ENCODE measurements at regions not wholly inside any gene's neighbourhood (a gene's known extent, or its start where the extent isn't known, plus 50 kb on each side); places are given as distances from the start of the nearest gene placed in this dataset.

DNA sequence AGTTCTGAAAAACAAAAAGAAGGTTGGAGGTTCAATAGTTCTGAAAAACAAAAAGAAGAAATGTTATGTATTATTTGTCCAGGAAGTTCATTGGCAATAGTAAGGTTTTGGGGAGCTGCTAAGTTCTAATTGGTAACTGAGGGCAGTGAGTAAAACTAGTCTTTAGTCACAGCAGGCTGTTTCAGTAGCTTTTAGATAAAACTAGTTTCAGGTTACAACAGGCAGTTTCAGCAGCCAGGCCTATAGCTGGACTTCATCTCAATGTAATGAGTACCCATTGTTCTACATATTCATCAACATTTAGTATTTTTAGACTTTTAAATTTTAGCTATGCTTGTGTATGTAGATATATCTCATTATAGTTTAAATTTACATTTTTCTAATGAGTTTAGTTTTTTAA is 639.3 kb downstream of the TOX3 start:
- DNase-seq (ENCODE audit: low read depth in 2 of 2): no peak

DNA sequence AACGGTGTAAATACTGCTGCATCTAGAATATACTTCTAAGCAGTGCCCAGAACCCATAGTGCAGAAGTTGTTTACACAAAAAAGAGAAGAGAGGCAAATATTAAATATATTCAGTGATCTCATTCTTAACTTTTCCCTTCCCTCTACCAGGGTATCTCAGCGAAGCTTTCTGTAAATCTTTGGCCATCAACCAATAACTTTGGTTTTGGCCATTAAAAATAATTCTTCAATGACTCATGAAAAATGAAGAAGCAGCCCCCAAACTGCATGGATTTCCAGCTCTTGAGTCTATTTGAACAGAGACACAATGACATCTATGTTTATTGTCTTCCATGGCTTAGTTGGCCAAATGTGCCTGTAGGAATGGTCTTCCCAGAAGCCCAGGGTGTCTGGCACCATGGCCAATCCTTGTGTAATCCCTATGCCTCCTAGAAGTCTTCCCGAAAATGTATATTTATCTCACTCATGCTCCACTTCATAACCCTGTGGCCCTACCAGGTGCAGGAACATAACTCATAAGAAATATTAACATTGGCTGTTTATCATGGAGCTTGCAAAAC is 646.6 kb downstream of the TOX3 start:
- no peak for DNase-seq (ENCODE audit: low read depth in 2 of 2)

DNA sequence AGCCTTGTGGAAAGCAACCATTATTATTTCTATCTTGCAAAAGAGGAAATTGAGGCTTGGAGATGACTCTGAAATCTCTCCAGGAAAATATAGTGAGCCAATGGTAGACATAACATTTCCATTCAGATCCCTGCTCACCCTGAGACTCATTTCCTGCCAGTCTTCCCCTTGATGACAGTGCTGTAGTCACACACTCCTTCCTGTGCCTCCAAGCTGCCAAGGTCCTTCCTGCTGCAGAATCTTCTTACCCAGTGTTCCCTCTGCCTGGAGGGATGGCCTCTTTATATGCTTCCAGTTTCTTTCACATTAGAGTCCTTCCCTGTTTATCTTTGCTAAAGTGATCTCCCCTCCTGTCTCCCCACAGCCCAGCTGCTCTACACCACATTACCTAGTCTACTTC is 648.1 kb downstream of the TOX3 start:
- DNase-seq (ENCODE audit: low read depth in 2 of 2): no peak

DNA sequence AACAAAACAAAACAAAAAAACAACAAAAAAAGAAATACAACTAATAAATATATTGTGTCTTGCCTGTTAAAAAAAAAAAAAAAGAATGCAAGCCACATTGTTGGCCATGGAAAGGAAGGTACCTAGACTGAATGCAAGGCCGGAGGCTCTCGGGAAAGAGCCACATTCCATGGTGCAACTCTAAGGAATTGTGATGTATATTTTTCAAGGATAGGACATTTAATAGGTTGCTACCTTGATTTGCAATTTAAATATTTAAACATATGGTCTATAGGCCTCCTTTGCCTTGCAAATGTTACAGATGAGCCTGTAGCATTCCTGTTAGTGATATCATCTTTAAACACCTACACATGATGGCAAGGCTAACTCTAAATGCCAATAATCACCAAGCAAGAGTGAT is 650.9 kb downstream of the TOX3 start:
- no peak for DNase-seq (ENCODE audit: low read depth in 2 of 2)

DNA sequence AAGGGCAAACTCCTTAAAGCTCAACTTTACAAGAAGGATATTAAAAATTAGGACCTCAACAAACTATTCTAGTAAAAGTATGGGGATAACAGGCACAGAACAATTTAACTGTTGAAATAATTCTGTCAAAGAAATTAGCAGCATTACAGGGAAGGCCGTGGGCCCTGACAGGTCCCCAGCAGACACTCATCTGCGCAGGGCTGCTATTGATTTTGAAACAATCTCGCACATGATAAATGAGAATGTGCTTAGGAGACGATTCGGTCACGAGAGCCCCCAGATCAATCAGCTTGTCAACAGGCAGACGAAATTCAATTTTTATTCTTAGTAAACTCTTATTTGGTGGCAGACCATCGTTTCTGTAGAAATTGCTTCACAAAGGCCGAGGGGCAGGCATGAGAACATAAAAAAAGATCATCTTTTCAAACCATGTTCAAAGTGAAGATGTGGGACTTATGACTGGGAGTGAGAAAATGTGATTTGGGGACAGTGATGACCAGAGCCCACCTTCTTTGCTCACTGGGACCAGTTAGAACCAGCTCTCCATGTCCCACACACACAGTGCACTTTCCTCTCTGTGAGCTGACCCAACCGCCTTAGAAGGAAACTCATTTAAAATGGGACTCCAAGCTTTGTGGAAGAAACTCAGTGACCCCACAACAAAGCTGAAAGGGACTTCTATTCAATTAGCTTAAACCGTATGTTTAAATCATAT is 654.5 kb downstream of the TOX3 start:
- DNase-seq (ENCODE audit: low read depth in 2 of 2): no peak

DNA sequence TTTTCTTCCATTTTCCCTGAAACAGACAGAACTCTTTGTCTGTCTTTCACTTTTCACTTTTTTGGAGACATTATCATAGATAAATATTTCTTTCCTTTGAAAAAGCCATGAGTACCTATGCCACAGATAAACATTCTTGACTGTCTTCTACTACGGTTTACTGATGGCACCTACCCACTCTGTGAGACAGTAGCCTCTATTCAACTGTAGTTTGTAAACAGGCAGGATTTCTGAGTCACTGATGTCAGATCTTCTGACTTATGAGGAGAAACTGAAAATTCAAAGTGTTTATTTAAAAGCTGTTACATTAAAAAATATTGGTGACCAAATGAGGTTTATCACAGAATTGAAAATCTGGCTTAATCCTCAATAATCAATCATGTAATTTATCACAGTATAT is 658.4 kb downstream of the TOX3 start:
- no peak for DNase-seq (ENCODE audit: low read depth in 2 of 2)

DNA sequence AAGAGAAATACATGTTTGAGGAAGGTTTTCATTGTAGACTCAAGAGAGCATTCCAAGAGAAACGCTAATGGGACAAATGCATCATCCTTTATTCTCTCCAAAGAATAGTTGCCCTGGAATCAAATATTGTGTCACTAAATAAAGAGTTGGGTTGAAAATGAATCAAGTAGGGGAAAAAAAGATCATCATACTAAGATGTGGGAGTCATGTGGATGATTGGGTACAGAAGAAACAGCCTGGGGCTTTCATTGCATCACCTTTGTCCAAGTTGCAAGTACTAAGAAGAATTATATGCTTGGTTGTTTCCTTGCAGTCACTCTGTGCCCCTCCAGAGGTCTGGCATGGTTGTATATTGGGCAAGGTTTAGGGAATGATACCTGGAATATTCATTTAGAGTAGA is 658.9 kb downstream of the TOX3 start:
- no peak for DNase-seq (ENCODE audit: low read depth in 2 of 2)

DNA sequence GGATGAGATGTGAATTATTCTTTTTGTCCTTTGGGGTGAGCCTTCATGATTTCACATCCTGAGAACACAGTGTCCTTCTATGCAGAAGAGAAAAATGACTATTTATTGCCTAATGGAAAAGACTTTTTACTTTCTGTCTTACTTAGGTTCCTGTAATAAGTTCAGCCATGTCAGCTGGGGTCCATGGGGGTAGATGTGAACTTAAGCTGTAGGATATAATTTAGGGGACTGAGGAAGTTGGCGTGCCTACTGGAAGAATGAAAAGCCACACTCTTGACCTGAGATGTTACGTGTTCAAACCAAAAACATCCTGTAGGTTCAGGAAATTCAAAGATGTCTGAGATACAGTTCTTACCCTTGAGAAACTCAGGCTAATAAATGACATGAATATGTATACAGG is 660.5 kb downstream of the TOX3 start:
- DNase-seq (ENCODE audit: low read depth in 2 of 2): no peak

DNA sequence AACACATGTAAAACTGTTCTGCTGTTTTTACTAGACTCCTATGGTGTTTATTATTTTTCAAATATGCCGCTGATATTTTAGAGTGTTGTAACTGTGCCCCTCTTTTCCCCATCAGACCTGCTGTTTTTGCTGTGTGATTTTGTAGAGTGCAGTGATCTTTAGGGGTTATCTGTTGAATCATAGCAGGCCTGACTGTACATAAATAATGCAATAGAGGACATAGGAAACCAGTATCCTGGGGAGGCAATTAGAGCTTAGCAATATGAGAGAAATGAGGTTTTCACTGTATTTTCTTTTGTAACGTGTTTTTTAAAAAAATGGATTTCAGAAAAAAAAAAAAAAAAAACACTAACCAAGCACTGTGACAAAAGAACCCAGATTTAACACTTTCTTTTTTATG is 662.2 kb downstream of the TOX3 start:
- DNase-seq (ENCODE audit: low read depth in 2 of 2): no peak

DNA sequence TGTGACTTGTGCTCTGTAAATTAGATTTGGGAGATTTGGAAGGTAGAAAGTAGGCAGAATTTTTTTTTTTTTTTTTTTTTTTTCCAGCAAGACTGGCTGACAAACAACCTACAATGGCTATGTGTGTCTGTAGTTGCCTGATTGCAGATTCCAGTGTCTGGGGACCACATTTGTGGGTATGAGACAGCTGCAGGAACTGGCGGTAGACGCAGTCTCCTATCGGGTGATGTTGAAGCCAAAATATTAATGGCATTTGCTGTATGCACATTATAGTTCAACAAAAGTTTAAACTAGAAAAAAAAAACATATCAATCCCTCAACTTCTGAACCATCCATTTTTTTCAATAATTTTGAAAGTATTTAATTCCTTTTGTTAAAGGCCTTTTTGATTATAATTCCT is 665.2 kb downstream of the TOX3 start:
- no peak for DNase-seq (ENCODE audit: low read depth in 2 of 2)

DNA sequence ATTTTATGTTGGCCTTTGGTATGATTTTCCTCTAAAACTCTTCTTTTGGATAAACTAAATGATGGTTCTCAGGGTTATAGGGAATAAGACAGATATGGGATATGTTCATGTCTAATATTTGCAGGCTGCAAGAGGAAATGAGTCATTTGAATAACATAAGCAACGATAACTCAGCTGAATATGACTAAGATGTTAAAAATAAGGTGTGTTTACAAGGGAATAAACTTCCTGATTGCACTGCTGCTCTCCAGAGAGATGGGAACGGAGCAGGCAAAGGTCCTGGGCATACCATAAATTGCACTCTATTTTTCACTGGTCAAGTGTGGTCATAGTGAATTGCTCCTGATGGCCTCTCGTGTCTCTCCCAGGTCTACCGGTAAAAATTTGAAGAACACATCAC is 666.2 kb downstream of the TOX3 start:
- DNase-seq (ENCODE audit: low read depth in 2 of 2): no peak

DNA sequence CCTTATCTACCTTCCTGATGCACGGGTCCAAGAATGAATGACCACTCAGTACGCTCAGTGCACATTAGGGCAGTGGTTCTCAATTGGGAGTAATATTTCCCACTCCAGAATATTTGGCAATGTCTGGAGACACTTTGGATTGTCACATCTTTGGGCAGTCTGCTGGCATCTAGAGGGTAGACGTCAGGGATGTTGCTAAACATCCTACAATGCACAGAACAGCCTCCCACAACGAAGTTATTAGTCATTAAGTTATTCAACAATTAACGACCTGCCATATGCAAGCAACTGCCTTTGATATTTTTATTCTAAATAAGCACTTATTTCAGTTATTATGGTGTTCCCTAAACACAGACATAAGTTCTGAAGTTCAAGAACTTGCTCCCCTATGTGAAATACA is 669.3 kb downstream of the TOX3 start:
- DNase-seq (ENCODE audit: low read depth in 2 of 2): no peak

DNA sequence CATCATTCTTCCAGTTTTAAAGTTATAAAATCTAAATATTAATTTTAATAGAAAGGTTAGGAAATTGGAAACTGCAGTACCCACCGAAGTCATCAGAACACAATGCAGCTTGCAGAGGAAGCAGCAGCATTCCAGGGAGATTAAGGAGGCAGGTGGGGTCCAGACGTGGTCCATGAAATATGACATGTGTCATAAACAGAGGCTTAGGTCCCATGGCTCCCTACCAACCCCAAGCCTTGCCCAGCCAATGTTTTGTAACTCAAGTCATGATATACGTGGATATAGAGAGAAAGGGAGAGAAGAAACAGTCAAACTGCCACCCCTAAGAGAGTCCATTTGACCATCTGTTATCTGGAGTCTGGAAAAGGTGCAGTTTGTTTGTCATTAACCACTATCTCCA is 670.0 kb downstream of the TOX3 start:
- DNase-seq (ENCODE audit: low read depth in 2 of 2): no peak

DNA sequence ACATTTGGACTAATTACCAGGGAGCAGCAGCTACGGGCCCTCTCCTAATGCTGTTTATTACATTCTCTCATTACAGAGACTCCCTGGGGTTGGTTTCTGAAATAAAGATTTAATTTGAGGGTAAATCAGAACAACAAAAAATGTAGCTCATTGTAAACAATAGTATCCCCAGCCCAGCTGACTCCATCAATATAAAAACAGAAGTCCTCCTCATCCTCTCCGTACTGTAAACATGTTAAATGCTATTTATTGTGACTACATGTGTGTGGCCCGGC is 670.4 kb downstream of the TOX3 start:
- DNase-seq (ENCODE audit: low read depth in 2 of 2): no peak

DNA sequence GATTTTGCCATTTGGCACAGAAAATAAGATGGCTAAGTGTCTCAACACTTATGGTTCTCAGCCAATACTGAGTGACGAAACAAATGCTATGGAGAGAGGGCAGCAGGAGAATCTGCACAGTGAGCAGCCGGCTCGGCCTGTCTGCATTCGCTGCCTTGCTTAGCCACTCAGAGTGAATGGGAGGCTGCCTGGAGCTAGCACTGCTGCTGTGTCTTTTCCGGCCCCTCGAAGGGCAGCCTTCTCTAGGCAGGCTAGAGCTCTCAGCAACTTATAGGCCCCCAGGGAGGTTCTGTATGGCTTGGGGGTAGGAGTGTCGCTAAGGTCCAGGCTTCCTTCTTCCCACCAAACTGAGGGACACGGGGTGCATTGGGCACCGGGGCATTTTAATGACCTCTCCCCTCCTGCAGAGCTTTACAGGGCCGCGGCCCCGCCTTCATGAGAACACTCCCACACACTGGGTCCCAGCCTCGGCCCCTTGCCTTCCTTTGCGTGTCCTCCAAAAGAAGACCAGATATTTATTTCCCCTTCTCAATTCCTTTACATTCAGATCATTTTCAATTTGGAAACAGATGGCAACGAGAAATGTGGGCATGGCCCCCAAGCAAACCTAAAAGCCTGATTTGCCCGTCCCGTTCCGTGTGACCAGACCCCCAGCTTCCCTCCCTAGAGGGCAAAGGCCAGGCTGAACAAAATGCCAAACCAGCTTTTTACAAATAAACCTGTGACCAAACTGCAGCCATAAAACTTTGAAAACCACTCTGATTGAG is 670.9 kb downstream of the TOX3 start:
- no peak for DNase-seq (ENCODE audit: low read depth in 2 of 2)

DNA sequence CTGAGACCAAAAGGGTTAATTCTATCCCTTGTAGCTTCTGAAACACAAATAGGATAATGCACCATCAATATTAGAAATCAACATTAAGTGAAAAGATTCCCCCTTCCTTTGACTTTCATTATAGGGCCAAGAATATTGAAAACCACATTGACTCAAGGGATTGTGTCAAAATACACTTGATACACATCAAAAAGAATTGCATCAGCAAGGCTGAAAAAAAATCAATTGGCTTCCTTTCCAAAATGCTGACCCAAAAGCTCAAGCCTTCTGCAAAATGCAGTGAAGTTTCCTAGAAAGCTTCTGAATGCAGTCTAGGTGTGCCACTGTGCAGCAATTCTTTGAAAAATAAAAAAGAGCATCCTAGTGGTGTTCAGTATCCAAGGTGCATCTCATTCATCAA is 674.4 kb downstream of the TOX3 start:
- no peak for DNase-seq (ENCODE audit: low read depth in 2 of 2)

DNA sequence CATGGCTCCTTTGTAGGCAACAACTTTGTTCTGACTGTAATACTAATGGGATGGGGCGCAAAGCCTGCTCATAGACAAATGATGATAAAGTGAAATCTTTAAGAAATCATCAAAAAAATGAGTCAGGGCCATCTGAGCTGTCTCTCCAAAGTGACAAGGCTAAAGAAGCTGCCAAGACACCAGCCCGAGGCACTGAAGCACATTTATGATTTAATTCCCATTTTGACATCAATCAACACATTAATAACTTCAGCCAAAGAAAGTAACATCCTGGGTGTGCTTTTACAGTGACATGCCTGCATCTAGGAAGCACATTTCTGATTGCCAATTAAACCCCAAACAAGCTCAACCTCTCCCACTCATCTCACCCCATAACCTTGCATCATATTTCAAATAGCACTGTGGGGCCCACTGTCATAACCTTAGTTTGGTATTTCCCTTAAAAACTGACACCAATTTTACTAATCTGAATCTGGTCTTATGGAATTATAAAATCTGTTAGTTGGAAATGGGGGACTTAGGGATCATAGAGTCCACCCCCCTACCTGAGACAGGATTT is 676.6 kb downstream of the TOX3 start:
- DNase-seq (ENCODE audit: low read depth in 2 of 2): no peak

DNA sequence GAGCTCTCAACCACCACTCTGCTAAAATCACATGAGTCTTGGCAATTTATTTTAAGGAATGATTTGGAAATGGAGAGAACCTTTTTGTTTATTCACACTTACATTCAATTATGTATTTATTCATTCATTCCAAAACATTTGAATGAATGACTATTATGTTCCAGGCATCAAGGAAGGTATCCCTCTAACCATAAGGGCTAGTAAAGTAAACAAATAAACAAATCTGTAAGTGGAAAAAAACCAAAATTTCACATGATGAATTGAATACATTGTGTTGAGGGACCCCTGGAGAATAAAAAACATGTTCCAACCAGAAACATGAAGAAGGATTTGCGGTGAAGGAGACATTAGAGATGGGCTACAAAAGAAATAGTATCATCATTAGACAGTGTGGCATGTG is 677.8 kb downstream of the TOX3 start:
- DNase-seq (ENCODE audit: low read depth in 2 of 2): no peak

DNA sequence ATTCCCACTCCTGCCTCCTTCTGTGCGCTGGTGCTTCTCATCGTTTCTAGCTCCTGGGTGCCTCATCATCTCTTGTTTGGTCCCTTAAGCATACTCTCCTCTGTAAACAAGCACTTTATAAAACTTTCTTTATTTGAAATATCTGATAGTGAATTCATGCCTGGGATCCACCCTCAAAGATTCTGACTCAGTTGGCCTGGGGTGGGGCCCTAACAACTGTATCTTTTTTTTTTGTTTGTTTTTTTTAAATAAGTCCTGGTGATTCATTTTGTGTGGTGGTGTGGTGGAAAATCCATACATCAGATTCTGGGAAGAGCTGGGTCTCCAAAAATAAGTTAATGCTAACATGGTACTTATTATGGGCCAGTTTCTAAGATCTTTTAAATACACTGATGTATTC is 678.3 kb downstream of the TOX3 start:
- DNase-seq (ENCODE audit: low read depth in 2 of 2): no peak

DNA sequence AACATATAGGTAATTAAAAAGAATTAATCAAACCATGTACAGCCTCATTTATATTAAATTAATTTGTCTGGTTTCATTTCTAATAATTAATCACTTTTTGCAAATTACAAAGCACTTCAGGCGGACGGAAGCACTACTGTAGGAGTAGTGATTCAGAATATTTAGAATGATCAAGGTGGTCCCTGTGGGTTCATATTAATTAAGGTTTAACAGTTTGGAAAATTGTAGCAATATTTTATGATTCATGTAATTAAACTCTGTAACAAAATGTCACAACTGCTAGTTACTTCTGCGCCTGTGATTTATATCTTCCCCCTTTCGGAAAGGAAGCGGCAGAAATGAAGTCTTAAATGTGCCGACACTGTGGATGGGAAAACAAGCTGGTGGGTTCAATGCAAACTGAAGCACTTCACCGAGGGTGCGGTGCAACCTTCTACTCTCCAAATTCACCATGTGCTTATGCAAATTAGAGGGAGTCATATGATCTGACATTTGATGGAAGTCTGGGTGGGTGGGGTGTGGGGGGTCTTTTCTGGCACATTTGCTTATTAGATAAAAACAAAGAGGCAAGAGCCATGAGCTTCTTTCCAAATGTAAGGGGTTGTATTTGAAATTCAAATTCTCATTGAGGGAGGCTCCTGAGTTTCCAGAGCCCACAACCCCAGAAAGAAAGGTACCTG is 679.4 kb downstream of the TOX3 start:
- no peak for DNase-seq (ENCODE audit: low read depth in 2 of 2)

DNA sequence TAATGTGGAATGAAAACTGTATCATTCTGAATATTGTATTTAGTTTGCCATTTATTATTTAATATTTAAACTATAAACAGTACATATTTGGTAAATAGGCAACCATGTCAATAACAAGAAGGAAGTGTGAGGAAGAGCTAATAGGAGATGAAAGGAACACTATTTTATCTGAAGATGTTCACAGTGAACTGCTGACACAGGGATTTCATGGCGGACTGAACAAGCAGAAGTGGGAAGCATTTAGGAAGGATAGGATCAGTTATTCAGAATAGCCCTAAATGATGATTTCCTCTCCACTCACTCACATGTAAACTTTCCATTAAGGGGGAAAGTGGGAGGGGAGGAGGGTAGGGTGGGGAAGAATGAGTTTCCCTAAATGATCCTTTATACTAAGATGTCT is 682.4 kb downstream of the TOX3 start:
- DNase-seq (ENCODE audit: low read depth in 2 of 2): no peak

DNA sequence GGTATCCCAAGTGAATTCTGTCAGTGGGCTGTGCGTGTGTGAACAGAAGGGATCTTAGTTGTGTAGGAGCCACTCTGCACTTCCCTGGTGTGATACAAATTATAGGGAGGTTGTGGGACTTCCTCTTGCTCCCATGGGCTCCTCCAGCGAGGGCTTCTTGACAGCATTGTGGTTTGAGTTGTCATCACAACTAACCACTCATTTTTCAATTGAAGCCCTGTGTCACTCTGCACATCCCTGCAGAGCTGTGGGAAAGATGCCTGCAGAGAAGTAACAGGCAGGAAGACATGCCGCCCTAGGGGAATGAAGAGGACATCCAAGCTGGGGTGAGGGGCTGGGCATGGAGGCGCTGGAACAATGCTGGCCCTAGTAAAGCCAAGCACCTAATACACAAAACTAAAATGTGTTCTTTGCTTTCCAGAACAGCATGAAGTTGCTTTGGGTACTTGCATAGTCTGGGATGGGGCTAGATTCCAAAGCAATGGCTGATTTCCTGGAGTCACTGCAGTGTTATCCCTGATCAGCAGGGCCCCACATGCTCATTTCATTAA is 692.5 kb downstream of the TOX3 start:
- no peak for DNase-seq (ENCODE audit: low read depth in 2 of 2)

Measured in stimulated activated CD4-positive, alpha-beta T cell treated with anti-CD3 and anti-CD28 coated beads, Interleukin-1b, Interleukin-23, amount 100 ng/mL, for 4 hours (primary cell).